Trophoblast cell (in vitro differentiated cells and primary cell): ENCODE measurements at regions not wholly inside any gene's neighbourhood (a gene's known extent, or its start where the extent isn't known, plus 50 kb on each side); places are given as distances from the start of the nearest gene placed in this dataset.

Experiments
- DNase-seq, 2 donors: peaks; one replicate each; pipeline ENCODE4 v3.0.0-alpha.2; 2016
- H2AFZ ChIP-seq: 2 replicates; pipeline ENCODE4 v1.6.1; 2013; ENCODE audit warnings: low read length, moderate library complexity, mild to moderate bottlenecking; ENCODE audit not compliant: insufficient read depth, poor library complexity
- H2AK5ac ChIP-seq: 2 replicates; pipeline ENCODE4 v1.6.1; 2013; ENCODE audit warnings: mild to moderate bottlenecking, low read length
- H2BK120ac ChIP-seq: 2 replicates; pipeline ENCODE4 v1.6.1; 2013; ENCODE audit warnings: low read length, mild to moderate bottlenecking, moderate library complexity; ENCODE audit not compliant: insufficient read depth, poor library complexity
- H2BK12ac ChIP-seq: 2 replicates; pipeline ENCODE4 v1.6.1; 2013; ENCODE audit warnings: mild to moderate bottlenecking, low read length, moderate library complexity
- H2BK5ac ChIP-seq: 2 replicates; pipeline ENCODE4 v1.6.1; 2013; ENCODE audit warnings: low read length, low read depth, moderate library complexity, mild to moderate bottlenecking; ENCODE audit not compliant: poor library complexity
- H3K14ac ChIP-seq: 2 replicates; pipeline ENCODE4 v1.6.1; 2013; ENCODE audit warnings: mild to moderate bottlenecking, low read length
- H3K18ac ChIP-seq: 2 replicates; pipeline ENCODE4 v1.6.1; 2013; ENCODE audit warnings: mild to moderate bottlenecking, low read length
- H3K23ac ChIP-seq: 2 replicates; pipeline ENCODE4 v1.6.1; 2013; ENCODE audit warnings: low read length
- H3K27ac ChIP-seq: 2 replicates; pipeline ENCODE4 v1.5.1; 2013; ENCODE audit warnings: low read depth, mild to moderate bottlenecking, inconsistent platforms, low read length, moderate library complexity
- H3K27me3 ChIP-seq: 2 replicates; pipeline ENCODE4 v1.6.1; 2013; ENCODE audit warnings: inconsistent platforms, mild to moderate bottlenecking, low read length, moderate library complexity; ENCODE audit not compliant: insufficient read depth
- H3K36me3 ChIP-seq, 2 experiments: 1 replicate in 1 of 2; 2 replicates in 1 of 2; pipeline ENCODE4 v1.6.1; 2013; ENCODE audit warnings: low read length in 2 of 2, mild to moderate bottlenecking in 2 of 2, moderate library complexity in 1 of 2; ENCODE audit not compliant: insufficient read depth in 2 of 2, control insufficient read depth in 1 of 2
- H3K4ac ChIP-seq: 2 replicates; pipeline ENCODE4 v1.6.1; 2013; ENCODE audit warnings: low read depth, mild to moderate bottlenecking, low read length, moderate library complexity
- H3K4me1 ChIP-seq, 2 experiments: 1 replicate in 1 of 2; 2 replicates in 1 of 2; pipeline ENCODE4 v1.6.1; 2013; ENCODE audit warnings: low read length in 2 of 2, mild to moderate bottlenecking in 2 of 2, moderate library complexity in 1 of 2; ENCODE audit not compliant: insufficient read depth in 2 of 2, control insufficient read depth in 1 of 2
- H3K4me2 ChIP-seq: 2 replicates; pipeline ENCODE4 v1.6.1; 2013; ENCODE audit warnings: inconsistent platforms, mild to moderate bottlenecking, low read length, moderate library complexity
- H3K4me3 ChIP-seq: 2 replicates; pipeline ENCODE4 v1.5.1; 2013; ENCODE audit warnings: mild to moderate bottlenecking, low read depth, low read length, inconsistent platforms
- H3K79me1 ChIP-seq: one replicate; pipeline ENCODE4 v1.6.1; 2013; ENCODE audit warnings: low read length
- H3K79me2 ChIP-seq: 2 replicates; pipeline ENCODE4 v1.6.1; 2013; ENCODE audit warnings: low read length, mild to moderate bottlenecking; ENCODE audit not compliant: control insufficient read depth, insufficient read depth, poor library complexity
- H3K9ac ChIP-seq: 2 replicates; pipeline ENCODE4 v1.6.1; 2013; ENCODE audit warnings: mild to moderate bottlenecking, low read length
- H3K9me3 ChIP-seq: 2 replicates; pipeline ENCODE4 v1.6.1; 2013; ENCODE audit warnings: low read depth, mild to moderate bottlenecking, control low read depth, inconsistent platforms, low read length; ENCODE audit not compliant: insufficient read depth
- H4K12ac ChIP-seq: 2 replicates; pipeline ENCODE4 v1.6.1; 2013; ENCODE audit warnings: low read depth, mild to moderate bottlenecking, low read length, moderate library complexity
- H4K8ac ChIP-seq: 2 replicates; pipeline ENCODE4 v1.6.1; 2013; ENCODE audit warnings: low read depth, mild to moderate bottlenecking, low read length, moderate library complexity
- H4K91ac ChIP-seq: one replicate; pipeline ENCODE4 v1.6.1; 2013; ENCODE audit warnings: low read depth, mild to moderate bottlenecking, low read length, moderate library complexity
- WGBS: extraction: QIAGEN DNeasy Blood & Tissue Kit; methylation state at CpG from one replicate; pipeline ENCODE4 v1.1.7; 2013; ENCODE audit warnings: missing lambda C conversion rate; ENCODE audit not compliant: insufficient read length, insufficient coverage; ENCODE audit errors: extremely low coverage; 5-methylcytosine and 5-hydroxymethylcytosine counted together

DNA sequence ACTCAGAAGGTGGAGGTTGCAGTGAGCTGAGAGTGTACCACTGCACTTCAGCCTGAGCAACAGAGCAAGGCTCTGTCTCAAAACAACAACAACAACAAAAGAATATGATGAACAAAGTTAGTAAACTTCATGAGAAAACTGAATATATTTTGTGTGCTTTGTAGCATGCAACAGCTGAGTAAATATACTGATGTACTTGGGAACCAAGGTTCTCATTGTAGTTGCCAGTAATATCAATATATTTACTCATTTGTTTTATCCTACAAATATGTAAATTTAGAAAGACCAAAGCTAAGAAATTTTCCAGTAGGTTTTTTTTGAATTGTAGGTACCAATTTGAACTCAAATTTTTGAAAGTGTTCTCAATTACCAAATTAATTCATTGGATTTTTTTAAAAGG, 127.2 kb downstream of the IPO8 start:
- no peak for DNase-seq
- H3K23ac ChIP-seq, result no peak overlapping the region
- H4K12ac ChIP-seq, result no peak overlapping the region
- no peaks in the 10 kb centered on the region for H3K36me3 ChIP-seq
- H2BK5ac ChIP-seq, result no peak overlapping the region
- no peak overlapping the region for H3K27ac ChIP-seq
- H3K79me1 ChIP-seq, result no peaks in the 10 kb centered on the region
- H3K79me2 ChIP-seq, result no peaks in the 10 kb centered on the region
- H3K4ac ChIP-seq, result no peak overlapping the region
- no peaks in the 10 kb centered on the region for H3K9me3 ChIP-seq
- no peak overlapping the region for H3K9ac ChIP-seq
- no peak overlapping the region for H3K18ac ChIP-seq
- H4K91ac ChIP-seq, result no peak overlapping the region
- no peak overlapping the region for H2AFZ ChIP-seq
- no peak overlapping the region for H2AK5ac ChIP-seq
- no peak overlapping the region for H3K4me2 ChIP-seq
- H4K8ac ChIP-seq, result no peak overlapping the region
- H2BK120ac ChIP-seq, result no peak overlapping the region
- H2BK12ac ChIP-seq, result no peak overlapping the region
- no peak overlapping the region for H3K4me3 ChIP-seq
- no peaks in the 10 kb centered on the region for H3K4me1 ChIP-seq
- no peaks in the 10 kb centered on the region for H3K27me3 ChIP-seq
- H3K14ac ChIP-seq, result no peak overlapping the region

DNA sequence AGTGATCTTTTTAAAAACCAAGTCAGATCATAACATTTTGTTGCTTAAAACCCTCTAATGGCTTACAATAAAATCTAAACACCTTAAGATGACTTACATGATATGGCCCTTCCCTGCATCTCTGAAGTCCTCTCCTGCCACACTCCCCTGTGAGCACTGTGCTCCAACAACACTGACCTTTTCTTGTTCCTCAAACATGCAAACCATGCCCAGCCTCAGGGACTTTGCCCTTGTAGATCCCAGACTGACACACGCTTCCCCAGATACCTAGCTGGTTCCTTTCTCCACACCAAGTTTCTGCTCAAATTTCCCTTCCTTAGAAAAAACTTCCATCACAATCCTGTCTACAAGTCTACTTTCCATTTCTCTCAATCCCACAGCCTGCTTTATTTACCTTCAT, 128.6 kb downstream of the IPO8 start:
- Histone ChIP-seq H3K23ac (no peak overlapping the region), H3K4me3 (no peak overlapping the region)
- no CpG with 5 or more reads among the region's 1 CpG for WGBS

GRCh38 chr12:30564394-30564793, 131.3 kb downstream of the IPO8 start:
- no CpG with 5 or more reads among the region's 2 CpGs for WGBS
- H2AFZ ChIP-seq, result no peak overlapping the region
- no peaks in the 10 kb centered on the region for H3K4me1 ChIP-seq
- H2BK120ac ChIP-seq, result no peak overlapping the region
- no peaks in the 10 kb centered on the region for H3K9me3 ChIP-seq
- no peak overlapping the region for H3K4me3 ChIP-seq
- no peaks in the 10 kb centered on the region for H3K36me3 ChIP-seq
- H2AK5ac ChIP-seq, result no peak overlapping the region
- no peak overlapping the region for H3K4ac ChIP-seq
- no peak overlapping the region for H2BK12ac ChIP-seq
- H3K14ac ChIP-seq, result no peak overlapping the region
- no peaks in the 10 kb centered on the region for H3K79me1 ChIP-seq
- no peak overlapping the region for H3K18ac ChIP-seq
- H3K23ac ChIP-seq, result no peak overlapping the region
- H3K27me3 ChIP-seq, result no peaks in the 10 kb centered on the region
- H4K12ac ChIP-seq, result no peak overlapping the region
- H3K9ac ChIP-seq, result no peak overlapping the region
- no peak overlapping the region for H2BK5ac ChIP-seq
- H3K79me2 ChIP-seq, result no peaks in the 10 kb centered on the region
- DNase-seq, result no peak
- no peak overlapping the region for H3K27ac ChIP-seq
- no peak overlapping the region for H4K91ac ChIP-seq
- H3K4me2 ChIP-seq, result no peak overlapping the region
- H4K8ac ChIP-seq, result no peak overlapping the region

More for the DNA sequence above, 128.6 kb downstream of the IPO8 start:
- H4K8ac ChIP-seq, result no peak overlapping the region
- H3K9me3 ChIP-seq, result no peaks in the 10 kb centered on the region
- no peaks in the 10 kb centered on the region for H3K36me3 ChIP-seq
- no peak overlapping the region for H3K27ac ChIP-seq
- DNase-seq, result no peak
- no peak overlapping the region for H2BK120ac ChIP-seq
- H2BK12ac ChIP-seq, result no peak overlapping the region
- H4K12ac ChIP-seq, result no peak overlapping the region
- no peaks in the 10 kb centered on the region for H3K4me1 ChIP-seq
- H2AFZ ChIP-seq, result no peak overlapping the region
- no peak overlapping the region for H3K4me2 ChIP-seq
- H3K79me1 ChIP-seq, result no peaks in the 10 kb centered on the region
- H3K4ac ChIP-seq, result no peak overlapping the region
- H4K91ac ChIP-seq, result no peak overlapping the region
- no peak overlapping the region for H2BK5ac ChIP-seq
- no peak overlapping the region for H3K18ac ChIP-seq
- H3K79me2 ChIP-seq, result no peaks in the 10 kb centered on the region
- H2AK5ac ChIP-seq, result no peak overlapping the region
- H3K14ac ChIP-seq, result no peak overlapping the region
- H3K9ac ChIP-seq, result no peak overlapping the region
- no peaks in the 10 kb centered on the region for H3K27me3 ChIP-seq

DNA sequence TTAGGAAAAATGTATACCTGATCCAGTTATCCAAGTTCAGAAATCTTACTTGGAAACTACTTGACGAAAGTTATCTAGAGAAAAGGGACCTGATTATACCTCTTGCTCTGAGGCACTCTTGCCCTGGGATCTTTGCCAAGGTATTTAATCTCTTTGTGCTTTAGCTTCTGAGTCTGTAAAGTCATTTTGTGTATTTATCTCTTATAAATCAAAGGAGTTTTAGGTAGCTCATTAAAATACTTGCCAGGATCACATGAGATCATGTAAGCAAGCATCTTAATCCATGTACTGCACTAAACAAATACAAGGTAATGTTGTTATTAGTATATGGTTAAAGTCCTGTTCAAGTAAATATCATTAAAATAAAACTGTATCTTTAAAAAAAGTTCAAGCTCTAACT, 147.5 kb downstream of the IPO8 start:
- WGBS, result no CpG with 5 or more reads among the region's 1 CpG
- Histone ChIP-seq H4K8ac (no peak overlapping the region), H3K14ac (no peak overlapping the region), H2AFZ (no peak overlapping the region), H3K27me3 (no peaks in the 10 kb centered on the region), H2BK120ac (no peak overlapping the region), H3K4ac (no peak overlapping the region), H3K9ac (no peak overlapping the region), H3K9me3 (peaks cover 3% of the 10 kb centered on the region), H2BK12ac (no peak overlapping the region), H2AK5ac (no peak overlapping the region), H4K12ac (no peak overlapping the region), H3K4me2 (no peak overlapping the region), H3K27ac (no peak overlapping the region), H3K23ac (no peak overlapping the region), H3K4me1 (no peaks in the 10 kb centered on the region), H3K36me3 (no peaks in the 10 kb centered on the region), H2BK5ac (no peak overlapping the region), H3K79me2 (no peaks in the 10 kb centered on the region), H3K18ac (no peak overlapping the region), H4K91ac (no peak overlapping the region), H3K4me3 (no peak overlapping the region), H3K79me1 (no peaks in the 10 kb centered on the region)
- no peak for DNase-seq
